C4-2B (cell line): ENCODE measurements at regions not wholly inside any gene's neighbourhood (a gene's known extent, or its start where the extent isn't known, plus 50 kb on each side); places are given as distances from the start of the nearest gene placed in this dataset.

Experiments used
- ZFX ChIP-seq: fragments of 450-650 bp; IDR thresholded peaks from 2 replicates; pipeline ENCODE4 v1.6.1; 2017
- TF ChIP-seq, protein P1 (sequence below): fragments of 450-650 bp; conservative IDR thresholded peaks from 2 replicates; pipeline ENCODE4 v1.5.1; 2017; ENCODE audit warnings: mild to moderate bottlenecking

DNA sequence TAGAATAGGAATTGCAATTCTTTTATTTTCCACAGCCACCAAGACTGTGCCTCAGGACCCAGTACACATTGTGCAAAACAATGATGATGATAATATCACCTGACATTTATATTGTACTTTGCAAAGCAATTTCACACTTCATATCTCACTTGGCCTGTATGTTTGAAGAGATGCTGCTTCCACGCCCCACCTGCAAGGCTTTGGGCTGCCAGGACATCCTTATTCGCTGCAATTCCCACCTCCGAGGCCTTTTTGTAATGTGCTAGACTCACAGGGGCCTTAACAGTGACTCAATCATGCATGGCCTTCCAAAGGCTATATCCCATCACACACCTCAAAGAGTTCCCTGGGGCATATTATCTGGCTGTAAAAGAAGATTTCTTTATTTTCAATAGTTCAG is 200.9 kb downstream of the MYLK4 start:
- TF ChIP-seq, protein P1, sequence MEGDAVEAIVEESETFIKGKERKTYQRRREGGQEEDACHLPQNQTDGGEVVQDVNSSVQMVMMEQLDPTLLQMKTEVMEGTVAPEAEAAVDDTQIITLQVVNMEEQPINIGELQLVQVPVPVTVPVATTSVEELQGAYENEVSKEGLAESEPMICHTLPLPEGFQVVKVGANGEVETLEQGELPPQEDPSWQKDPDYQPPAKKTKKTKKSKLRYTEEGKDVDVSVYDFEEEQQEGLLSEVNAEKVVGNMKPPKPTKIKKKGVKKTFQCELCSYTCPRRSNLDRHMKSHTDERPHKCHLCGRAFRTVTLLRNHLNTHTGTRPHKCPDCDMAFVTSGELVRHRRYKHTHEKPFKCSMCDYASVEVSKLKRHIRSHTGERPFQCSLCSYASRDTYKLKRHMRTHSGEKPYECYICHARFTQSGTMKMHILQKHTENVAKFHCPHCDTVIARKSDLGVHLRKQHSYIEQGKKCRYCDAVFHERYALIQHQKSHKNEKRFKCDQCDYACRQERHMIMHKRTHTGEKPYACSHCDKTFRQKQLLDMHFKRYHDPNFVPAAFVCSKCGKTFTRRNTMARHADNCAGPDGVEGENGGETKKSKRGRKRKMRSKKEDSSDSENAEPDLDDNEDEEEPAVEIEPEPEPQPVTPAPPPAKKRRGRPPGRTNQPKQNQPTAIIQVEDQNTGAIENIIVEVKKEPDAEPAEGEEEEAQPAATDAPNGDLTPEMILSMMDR, result no peak
- TF ChIP-seq ZFX, result no peak
